Mesenchymal stem cell (in vitro differentiated cells and primary cell): ENCODE measurements at regions not wholly inside any gene's neighbourhood (a gene's known extent, or its start where the extent isn't known, plus 50 kb on each side); places are given as distances from the start of the nearest gene placed in this dataset.

ENCODE experiments used
- DNase-seq: peaks from one replicate; pipeline ENCODE4 v3.0.0-alpha.2; 2013
- H2AFZ ChIP-seq: one replicate; pipeline ENCODE4 v1.6.1; 2013; ENCODE audit warnings: low read depth, mild to moderate bottlenecking, control low read depth, inconsistent platforms, low read length, moderate library complexity
- H2AK5ac ChIP-seq: 2 replicates; pipeline ENCODE4 v1.6.1; 2013; ENCODE audit warnings: low read length, moderate library complexity, mild to moderate bottlenecking, inconsistent platforms; ENCODE audit not compliant: severe bottlenecking
- H2BK120ac ChIP-seq: one replicate; pipeline ENCODE4 v1.6.1; 2013; ENCODE audit warnings: low read depth, mild to moderate bottlenecking, inconsistent platforms, low read length, moderate library complexity
- H2BK12ac ChIP-seq, 2 experiments: one replicate each; pipeline ENCODE4 v1.6.1; 2013; ENCODE audit warnings: inconsistent platforms in 2 of 2, low read length in 2 of 2, mild to moderate bottlenecking in 2 of 2, moderate library complexity in 2 of 2, control low read depth in 1 of 2
- H2BK15ac ChIP-seq: one replicate; pipeline ENCODE4 v1.6.1; 2013; ENCODE audit warnings: mild to moderate bottlenecking, low read depth, inconsistent platforms; ENCODE audit not compliant: poor library complexity, severe bottlenecking
- H2BK5ac ChIP-seq: 2 replicates; pipeline ENCODE4 v1.6.1; 2013; ENCODE audit warnings: low read depth, mild to moderate bottlenecking, low read length, control low read depth, inconsistent platforms; ENCODE audit not compliant: poor library complexity, severe bottlenecking
- H3K14ac ChIP-seq, 2 experiments: one replicate each; pipeline ENCODE4 v1.6.1; 2013; ENCODE audit warnings: inconsistent platforms in 2 of 2, low read length in 2 of 2, control low read depth in 1 of 2, mild to moderate bottlenecking in 1 of 2, moderate library complexity in 1 of 2
- H3K18ac ChIP-seq, 2 experiments: one replicate each; pipeline ENCODE4 v1.6.1; 2013; ENCODE audit warnings: inconsistent platforms in 2 of 2, low read length in 2 of 2, control low read depth in 1 of 2, low read depth in 1 of 2, mild to moderate bottlenecking in 1 of 2
- H3K23ac ChIP-seq, 2 experiments: one replicate each; pipeline ENCODE4 v1.6.1; 2013; ENCODE audit warnings: inconsistent platforms in 2 of 2, low read length in 2 of 2, mild to moderate bottlenecking in 2 of 2, moderate library complexity in 2 of 2, control low read depth in 1 of 2
- H3K27ac ChIP-seq: 2 replicates; pipeline ENCODE4 v1.5.1; 2013; ENCODE audit warnings: mild to moderate bottlenecking, moderate library complexity, low read length, control low read depth, inconsistent platforms; ENCODE audit not compliant: poor library complexity, severe bottlenecking
- H3K27me3 ChIP-seq, 2 experiments: 2 replicates each; pipeline versions ENCODE4 v1.6.1 to v1.7.0; 2013; ENCODE audit warnings: low read length in 2 of 2, mild to moderate bottlenecking in 2 of 2, moderate library complexity in 2 of 2, control low read depth in 1 of 2, inconsistent platforms in 1 of 2; ENCODE audit not compliant: control insufficient read depth in 1 of 2, insufficient read depth in 1 of 2
- H3K36me3 ChIP-seq, 2 experiments: 2 replicates each; pipeline versions ENCODE4 v1.6.1 to v1.7.0; 2013; ENCODE audit warnings: low read length in 2 of 2, control low read depth in 1 of 2, inconsistent platforms in 1 of 2, low read depth in 1 of 2, mild to moderate bottlenecking in 1 of 2; ENCODE audit not compliant: insufficient read depth in 2 of 2, control insufficient read depth in 1 of 2
- H3K4ac ChIP-seq, 2 experiments: one replicate each; pipeline ENCODE4 v1.6.1; 2013; ENCODE audit warnings: inconsistent platforms in 2 of 2, low read length in 2 of 2, mild to moderate bottlenecking in 2 of 2, moderate library complexity in 2 of 2, control low read depth in 1 of 2, low read depth in 1 of 2
- H3K4me1 ChIP-seq: 2 replicates; pipeline ENCODE4 v1.6.1; 2013; ENCODE audit warnings: low read depth, low read length, control low read depth; ENCODE audit not compliant: control insufficient read depth, insufficient read depth
- H3K4me2 ChIP-seq: 2 replicates; pipeline ENCODE4 v1.6.1; 2013; ENCODE audit warnings: low read length, mild to moderate bottlenecking, inconsistent platforms; ENCODE audit not compliant: poor library complexity, severe bottlenecking
- H3K4me3 ChIP-seq, 2 experiments: 2 replicates each; pipeline versions ENCODE4 v1.5.1 to v1.7.0; 2013; ENCODE audit warnings: low read length in 2 of 2, mild to moderate bottlenecking in 2 of 2, control low read depth in 1 of 2, low read depth in 1 of 2; ENCODE audit not compliant: insufficient read depth in 1 of 2
- H3K79me1 ChIP-seq: replicated peaks from 2 replicates; pipeline ENCODE4 v1.6.1; 2013; ENCODE audit warnings: mild to moderate bottlenecking, control low read depth, low read length, inconsistent platforms; ENCODE audit not compliant: poor library complexity, severe bottlenecking
- H3K9ac ChIP-seq: 2 replicates; pipeline ENCODE4 v1.7.0; 2013; ENCODE audit warnings: mild to moderate bottlenecking, low read length, moderate library complexity
- H3K9me3 ChIP-seq: 2 replicates; pipeline ENCODE4 v1.7.0; 2013; ENCODE audit warnings: mild to moderate bottlenecking, low read length; ENCODE audit not compliant: control insufficient read depth
- H4K8ac ChIP-seq: one replicate; pipeline ENCODE4 v1.6.1; 2013; ENCODE audit warnings: inconsistent platforms, mild to moderate bottlenecking, low read length, moderate library complexity
- H4K91ac ChIP-seq: one replicate; pipeline ENCODE4 v1.6.1; 2013; ENCODE audit warnings: mild to moderate bottlenecking, low read length, inconsistent platforms
- WGBS: methylation state at CpG from one replicate; pipeline ENCODE4 v1.1.7; 2013; ENCODE audit warnings: mixed read lengths; 5-methylcytosine and 5-hydroxymethylcytosine counted together

DNA sequence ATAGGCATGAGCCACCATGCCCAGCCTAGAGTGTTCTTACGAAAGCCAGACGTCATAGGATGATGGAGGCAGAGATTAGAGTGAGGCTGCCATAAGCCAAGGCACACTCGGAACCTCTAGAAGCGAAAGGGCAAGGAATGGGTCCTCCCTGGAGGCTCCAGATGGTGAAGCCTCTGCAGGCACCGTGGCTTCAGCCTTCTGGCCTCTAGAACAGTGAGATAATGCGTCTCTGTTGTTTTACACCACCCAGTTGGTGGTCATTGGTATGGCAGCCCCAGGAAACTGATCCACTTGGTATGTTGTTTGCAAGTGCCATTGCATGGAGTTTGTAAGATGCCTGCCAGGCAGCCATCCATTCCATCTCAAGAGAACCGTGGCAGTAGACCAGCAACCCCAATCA, 791.0 kb downstream of the TBC1D22A start:
- Histone ChIP-seq H2AK5ac (no peak overlapping the region), H3K27me3 (peaks cover 0 to 7% of the 10 kb centered on the region in 2 experiments), H3K4ac (no peak overlapping the region), H3K18ac (no peak overlapping the region), H3K27ac (no peak overlapping the region), H3K14ac (no peak overlapping the region), H3K9ac (no peak overlapping the region), H4K91ac (no peak overlapping the region), H3K23ac (no peak overlapping the region), H2BK120ac (no peak overlapping the region), H3K4me2 (no peak overlapping the region), H2AFZ (no peak overlapping the region), H3K4me3 (no peak overlapping the region), H3K4me1 (no peaks in the 10 kb centered on the region), H2BK15ac (no peak overlapping the region), H3K79me1 (no peaks in the 10 kb centered on the region), H2BK5ac (no peak overlapping the region), H3K9me3 (no peaks in the 10 kb centered on the region), H4K8ac (no peak overlapping the region), H3K36me3 (no peaks in the 10 kb centered on the region), H2BK12ac (no peak overlapping the region)
- 60% methylated on average over 7 of the region's 7 CpGs for WGBS
- DNase-seq = no peak

DNA sequence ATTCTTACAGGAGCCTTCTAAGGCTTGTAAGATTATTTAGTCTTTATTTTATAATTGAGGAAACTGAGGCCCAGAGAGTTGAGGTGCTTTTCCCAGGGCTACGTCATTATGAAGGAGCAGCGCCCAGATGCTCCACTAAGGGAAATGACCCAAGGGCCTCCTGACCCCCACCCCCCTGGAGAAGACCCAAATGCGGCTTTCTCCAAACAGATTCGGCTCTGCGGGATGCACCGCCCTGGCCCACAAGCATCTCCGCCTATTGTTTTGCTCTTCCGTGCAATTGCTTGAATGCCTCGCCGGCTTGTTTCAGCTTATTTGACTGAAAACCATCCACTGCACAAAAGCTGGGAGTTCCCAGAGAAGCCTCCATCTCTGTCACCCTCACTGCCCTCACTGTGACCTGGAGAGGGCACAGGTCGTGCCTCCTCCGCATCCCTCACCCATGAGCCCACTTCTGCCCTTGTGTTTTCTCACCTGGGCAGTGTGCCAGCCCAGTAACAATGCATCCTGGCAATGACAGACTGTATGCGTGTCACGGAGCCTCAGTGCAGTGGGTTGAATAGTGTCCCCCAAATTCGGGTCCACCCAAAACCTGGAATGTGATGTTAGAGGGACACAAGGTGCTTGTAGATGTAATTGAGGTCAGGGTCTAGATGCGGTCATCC, 790.2 kb downstream of the TBC1D22A start:
- H3K79me1 ChIP-seq = no peaks in the 10 kb centered on the region

DNA sequence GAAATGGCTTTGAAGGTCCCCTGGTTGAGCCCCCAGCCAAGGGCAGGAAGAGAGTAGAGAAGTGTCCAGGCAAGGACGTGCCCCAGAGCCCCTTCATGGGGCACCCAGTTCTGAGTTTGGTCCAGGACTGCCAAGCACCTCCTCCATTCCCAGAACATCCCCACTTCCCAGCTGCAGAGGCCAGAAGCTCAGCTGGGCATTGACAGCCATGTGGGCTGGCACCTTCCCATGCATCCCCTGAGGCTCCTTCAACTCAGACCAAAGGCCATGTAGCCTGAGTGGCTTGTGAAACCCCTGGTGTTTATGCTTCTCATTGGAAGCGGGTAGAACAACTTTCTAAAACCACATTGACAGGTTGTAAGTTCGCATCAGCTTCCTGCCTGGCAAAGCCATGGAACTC, 789.6 kb downstream of the TBC1D22A start:
- Histone ChIP-seq H3K9ac (no peak overlapping the region), H3K4me1 (no peaks in the 10 kb centered on the region), H2AK5ac (no peak overlapping the region), H3K4me2 (no peak overlapping the region), H4K91ac (no peak overlapping the region), H2BK5ac (no peak overlapping the region), H3K27me3 (peaks cover 0 to 7% of the 10 kb centered on the region in 2 experiments), H3K36me3 (no peaks in the 10 kb centered on the region), H2AFZ (no peak overlapping the region), H3K27ac (no peak overlapping the region), H4K8ac (no peak overlapping the region), H3K18ac (no peak overlapping the region), H3K4me3 (no peak overlapping the region), H2BK15ac (no peak overlapping the region), H3K14ac (no peak overlapping the region), H3K23ac (no peak overlapping the region), H3K79me1 (no peaks in the 10 kb centered on the region), H3K9me3 (no peaks in the 10 kb centered on the region), H2BK12ac (no peak overlapping the region), H3K4ac (no peak overlapping the region), H2BK120ac (no peak overlapping the region)
- DNase-seq = no peak
- 65% methylated on average over 3 of the region's 3 CpGs for WGBS

More for the DNA sequence above, 790.2 kb downstream of the TBC1D22A start:
- Histone ChIP-seq H3K18ac (no peak overlapping the region), H3K36me3 (no peaks in the 10 kb centered on the region), H2AK5ac (no peak overlapping the region), H3K27me3 (peaks cover 0 to 7% of the 10 kb centered on the region in 2 experiments), H3K9ac (no peak overlapping the region), H2BK15ac (no peak overlapping the region), H2BK120ac (no peak overlapping the region), H3K23ac (no peak overlapping the region), H3K4me2 (no peak overlapping the region), H4K91ac (no peak overlapping the region), H2AFZ (no peak overlapping the region), H3K4ac (no peak overlapping the region), H4K8ac (no peak overlapping the region), H3K14ac (no peak overlapping the region), H3K4me1 (no peaks in the 10 kb centered on the region), H2BK5ac (no peak overlapping the region), H3K4me3 (no peak overlapping the region), H3K9me3 (no peaks in the 10 kb centered on the region), H2BK12ac (no peak overlapping the region), H3K27ac (no peak overlapping the region)
- no peak for DNase-seq
- WGBS = 84% methylated on average over 16 of the region's 16 CpGs

DNA sequence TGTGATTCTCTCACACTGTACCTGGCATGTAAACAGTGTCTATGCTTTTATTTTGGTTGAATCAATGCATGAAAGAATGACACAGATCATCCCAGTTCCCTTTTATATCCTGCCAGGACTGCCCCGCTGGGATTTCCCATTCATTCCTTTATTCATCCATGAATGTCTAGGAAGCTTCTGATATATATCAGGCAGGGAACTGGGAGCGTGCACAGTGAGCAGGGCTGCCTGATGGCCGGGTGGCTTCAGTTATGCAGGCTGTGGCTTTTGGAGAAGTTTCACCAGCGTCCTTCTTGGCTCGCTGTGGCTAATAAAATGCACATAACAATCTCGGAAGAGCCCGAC, 789.0 kb downstream of the TBC1D22A start:
- no peaks in the 10 kb centered on the region for H3K4me1 ChIP-seq
- no peaks in the 10 kb centered on the region for H3K36me3 ChIP-seq
- no peak overlapping the region for H2BK120ac ChIP-seq
- no peak overlapping the region for H3K4ac ChIP-seq
- DNase-seq = no peak
- H3K14ac ChIP-seq = no peak overlapping the region
- H3K27me3 ChIP-seq = peaks cover 0 to 7% of the 10 kb centered on the region in 2 experiments
- H3K18ac ChIP-seq = no peak overlapping the region
- 71% methylated on average over 7 of the region's 7 CpGs for WGBS
- no peak overlapping the region for H3K4me3 ChIP-seq
- no peak overlapping the region for H3K27ac ChIP-seq
- H2BK5ac ChIP-seq = no peak overlapping the region
- H2BK15ac ChIP-seq = no peak overlapping the region
- H2BK12ac ChIP-seq = no peak overlapping the region
- H4K8ac ChIP-seq = no peak overlapping the region
- H4K91ac ChIP-seq = no peak overlapping the region
- H2AK5ac ChIP-seq = no peak overlapping the region
- H3K79me1 ChIP-seq = no peaks in the 10 kb centered on the region
- no peaks in the 10 kb centered on the region for H3K9me3 ChIP-seq
- no peak overlapping the region for H3K4me2 ChIP-seq
- no peak overlapping the region for H2AFZ ChIP-seq
- no peak overlapping the region for H3K23ac ChIP-seq
- no peak overlapping the region for H3K9ac ChIP-seq
